ENCODE measurements at regions not wholly inside any gene's neighbourhood (a gene's known extent, or its start where the extent isn't known, plus 50 kb on each side); places are given as distances from the start of the nearest gene placed in this dataset.
"Not testable (repeated sequence)": the region's sequence is repeated elsewhere in the genome, so short reads cannot be mapped to it uniquely, and the experiment has no call there.

GRCh38 chr5:56632939-56633338 lies 182.4 kb upstream of the MAP3K1 start:
- no peak for FAIRE-seq
- no peak for DNase-seq (ENCODE audit: low spot score in 2 of 2)

DNA sequence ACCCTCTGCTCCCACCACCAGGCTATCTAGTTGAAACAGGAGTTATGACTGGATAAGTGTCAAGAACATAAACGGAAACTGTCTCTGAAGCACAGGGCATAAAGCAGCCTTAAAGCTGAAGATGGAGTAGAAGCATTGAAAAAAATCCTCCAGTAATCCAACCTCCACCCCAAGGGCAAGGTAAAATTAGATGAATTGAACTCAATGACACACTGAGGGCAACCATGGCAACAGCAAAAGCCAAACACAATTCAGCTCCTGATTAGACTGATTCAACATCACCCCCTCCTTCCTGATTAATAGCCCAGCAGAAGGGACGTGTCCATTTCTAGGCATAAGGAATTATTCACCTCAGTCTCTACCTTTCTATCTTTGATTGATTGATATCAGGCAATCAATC lies 183.2 kb upstream of the MAP3K1 start:
- FAIRE-seq (no peak), DNase-seq (ENCODE audit: low spot score in 2 of 2) (no peak)

DNA sequence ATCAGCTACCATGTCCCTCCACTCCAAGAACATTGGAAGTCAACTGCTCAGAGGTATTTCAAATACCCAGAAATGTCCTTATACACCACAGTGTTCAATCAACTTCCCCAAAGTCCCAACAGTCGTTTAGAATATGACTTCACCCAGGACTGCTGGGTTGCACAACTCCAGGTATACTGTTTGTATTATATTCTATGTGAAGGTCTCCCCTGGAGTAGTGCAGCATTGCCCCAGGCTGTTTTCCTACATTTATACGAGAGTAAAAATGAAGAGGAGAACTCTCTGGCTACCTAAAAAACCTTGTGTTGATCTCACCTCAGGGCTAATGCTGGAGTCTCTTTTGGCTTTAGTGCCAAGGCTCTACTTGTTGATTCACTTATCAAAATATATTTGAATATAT lies 183.6 kb upstream of the MAP3K1 start:
- FAIRE-seq (no peak), DNase-seq (ENCODE audit: low spot score in 2 of 2) (no peak)

DNA sequence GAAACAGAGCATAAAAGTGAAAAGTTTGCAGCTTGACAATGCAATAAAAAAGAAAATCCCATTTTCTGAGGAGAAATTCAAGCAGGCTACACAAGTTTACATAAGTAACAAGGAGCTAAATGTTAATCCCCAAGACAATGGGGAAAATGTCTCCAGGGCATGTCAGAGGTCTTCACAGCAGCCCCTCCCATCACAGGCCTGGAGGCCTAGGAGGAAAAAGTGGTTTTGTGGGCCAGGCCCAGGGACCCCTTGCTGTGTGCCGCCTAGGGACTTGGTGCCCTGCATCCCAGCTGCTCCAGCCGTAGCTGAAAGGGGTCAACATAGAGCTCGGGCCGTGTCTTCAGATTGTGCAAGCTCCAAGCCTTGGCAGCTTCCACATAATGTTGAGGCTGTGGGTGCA lies 186.7 kb upstream of the MAP3K1 start:
- FAIRE-seq; DNase-seq (ENCODE audit: low spot score in 2 of 2): not testable (repeated sequence)

DNA sequence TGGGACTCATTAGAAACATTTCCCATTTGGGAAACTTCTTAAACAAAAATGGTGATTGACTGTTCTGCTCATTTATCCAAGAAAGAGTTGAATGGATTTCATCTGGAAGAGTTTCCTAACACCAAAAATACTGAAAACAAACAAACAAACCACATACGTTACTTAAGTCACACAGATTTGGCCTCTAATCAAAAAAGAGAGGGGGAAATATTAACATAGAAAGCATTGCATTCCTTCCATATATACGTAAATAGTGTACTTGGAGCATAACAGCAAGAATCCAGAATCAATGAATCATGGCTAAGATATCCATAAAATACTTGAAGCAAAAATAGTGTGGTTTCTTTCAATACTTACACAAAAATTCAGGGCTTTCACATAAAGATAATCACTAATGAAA lies 189.8 kb upstream of the MAP3K1 start:
- FAIRE-seq = no peak

DNA sequence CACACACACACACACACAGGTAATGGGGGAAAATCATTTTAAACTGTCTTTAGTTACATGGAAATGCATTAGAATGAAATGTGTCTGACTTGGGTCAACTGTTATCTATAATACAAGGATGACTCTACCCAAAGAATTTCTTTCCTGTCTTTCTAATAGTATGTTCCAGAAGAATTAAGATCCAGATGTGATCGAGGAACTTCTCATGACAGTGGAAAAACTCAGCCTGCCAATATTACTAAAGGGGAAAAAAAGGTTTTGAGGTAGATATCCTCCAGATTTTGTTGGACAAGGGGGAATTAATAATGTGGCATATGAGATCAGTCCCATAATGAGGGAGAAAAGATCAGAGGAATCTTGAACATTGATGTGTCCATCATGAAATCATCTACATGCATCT lies 190.6 kb upstream of the MAP3K1 start:
- DNase-seq (ENCODE audit: low spot score in 2 of 2) (no peak), FAIRE-seq (no peak)

More for the DNA sequence above, 189.8 kb upstream of the MAP3K1 start:
- no peak for DNase-seq (ENCODE audit: low spot score in 2 of 2)

GRCh38 chr5:56622141-56622540 lies 193.2 kb upstream of the MAP3K1 start:
- FAIRE-seq = no peak

DNA sequence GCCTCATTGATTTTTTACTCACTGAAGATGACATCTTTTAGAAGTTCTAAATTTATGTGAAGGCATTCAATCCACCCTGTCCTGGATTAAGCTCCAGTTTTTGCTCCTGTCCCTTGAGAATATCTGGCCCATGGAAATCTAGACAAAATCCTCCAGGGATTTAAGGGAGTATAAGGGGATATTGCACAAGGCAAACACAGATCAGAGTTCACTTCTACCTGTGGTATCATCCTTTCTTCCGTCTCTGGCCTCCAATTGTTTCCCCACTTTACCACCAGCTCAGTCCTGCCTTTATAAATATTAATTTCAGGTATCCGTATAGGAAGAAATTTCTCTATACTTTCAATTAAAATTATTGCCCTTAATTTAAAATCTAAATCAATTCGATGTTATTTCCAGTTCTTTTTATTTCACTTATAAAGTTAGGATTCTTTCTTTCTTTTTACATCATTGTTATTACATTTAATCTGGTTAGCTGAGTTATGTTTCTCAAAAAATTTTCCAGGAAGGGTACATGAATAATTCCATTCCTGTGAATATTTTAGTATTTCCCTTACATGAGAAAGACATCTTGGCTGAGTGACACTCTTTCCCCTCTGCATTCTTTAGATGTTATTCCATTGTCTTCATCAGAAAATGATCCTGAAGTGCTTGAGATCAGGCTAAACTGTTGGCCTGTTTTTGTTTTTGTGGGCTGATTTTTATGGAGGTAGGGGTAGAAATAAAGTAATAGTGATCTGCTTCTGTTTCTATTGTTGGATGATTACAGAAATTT lies 194.3 kb upstream of the MAP3K1 start:
- FAIRE-seq (no peak), DNase-seq (ENCODE audit: low spot score in 2 of 2) (no peak)

More at GRCh38 chr5:56622141-56622540, 193.2 kb upstream of the MAP3K1 start:
- DNase-seq (ENCODE audit: low spot score in 2 of 2) = no peak

DNA sequence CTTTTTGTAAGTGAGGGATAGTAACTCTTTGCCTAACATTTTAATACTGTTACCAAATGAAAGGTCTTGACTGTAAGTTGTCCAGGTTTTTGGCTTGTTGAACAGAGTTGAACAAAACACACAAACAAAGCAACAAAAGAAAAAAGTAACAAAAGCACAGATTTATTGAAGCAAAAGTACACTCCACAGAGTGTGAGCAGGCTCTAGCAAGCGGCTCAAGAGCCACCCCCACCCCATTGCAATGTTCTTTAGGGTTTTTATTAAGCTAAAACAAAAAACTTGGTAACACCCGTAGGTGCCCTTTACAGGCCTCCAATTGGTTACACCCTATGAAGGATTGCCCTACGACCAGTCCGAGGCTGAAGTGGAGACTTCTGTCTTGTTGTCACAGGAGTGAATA lies 197.4 kb upstream of the MAP3K1 start:
- FAIRE-seq = no peak
- DNase-seq (ENCODE audit: low spot score in 2 of 2) = no peak

DNA sequence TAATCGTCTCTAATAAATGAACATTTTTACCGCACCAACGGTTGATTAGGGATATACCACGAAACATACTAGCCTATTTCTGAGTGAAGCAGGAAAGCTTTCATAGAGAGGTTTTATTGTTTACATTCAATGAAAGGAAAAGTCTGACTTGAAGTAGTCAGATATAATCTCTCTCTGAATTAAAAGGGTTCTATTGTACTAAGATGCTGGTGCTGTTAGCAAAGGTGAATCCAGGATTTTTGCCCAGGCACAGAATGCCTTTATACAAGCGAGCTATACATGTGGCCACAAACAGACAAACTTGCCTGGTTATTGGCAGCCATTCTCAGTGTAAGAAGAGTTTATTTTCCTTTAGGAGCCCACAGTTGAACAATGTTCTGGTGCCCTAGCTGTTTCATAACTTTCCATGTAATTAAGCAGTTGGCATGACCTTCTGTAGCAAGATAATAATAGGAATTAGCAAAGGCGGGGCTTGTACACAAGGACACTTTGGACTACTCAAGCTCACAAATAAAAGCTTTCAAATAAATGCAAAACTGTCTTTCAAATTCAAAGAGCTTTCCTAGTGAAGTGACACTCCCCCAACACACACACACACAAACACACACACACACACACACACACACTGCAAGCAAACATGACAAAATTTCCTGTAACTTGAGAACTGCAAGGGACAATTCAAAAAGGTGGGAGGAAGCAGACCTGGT lies 198.7 kb upstream of the MAP3K1 start:
- no peak for FAIRE-seq

DNA sequence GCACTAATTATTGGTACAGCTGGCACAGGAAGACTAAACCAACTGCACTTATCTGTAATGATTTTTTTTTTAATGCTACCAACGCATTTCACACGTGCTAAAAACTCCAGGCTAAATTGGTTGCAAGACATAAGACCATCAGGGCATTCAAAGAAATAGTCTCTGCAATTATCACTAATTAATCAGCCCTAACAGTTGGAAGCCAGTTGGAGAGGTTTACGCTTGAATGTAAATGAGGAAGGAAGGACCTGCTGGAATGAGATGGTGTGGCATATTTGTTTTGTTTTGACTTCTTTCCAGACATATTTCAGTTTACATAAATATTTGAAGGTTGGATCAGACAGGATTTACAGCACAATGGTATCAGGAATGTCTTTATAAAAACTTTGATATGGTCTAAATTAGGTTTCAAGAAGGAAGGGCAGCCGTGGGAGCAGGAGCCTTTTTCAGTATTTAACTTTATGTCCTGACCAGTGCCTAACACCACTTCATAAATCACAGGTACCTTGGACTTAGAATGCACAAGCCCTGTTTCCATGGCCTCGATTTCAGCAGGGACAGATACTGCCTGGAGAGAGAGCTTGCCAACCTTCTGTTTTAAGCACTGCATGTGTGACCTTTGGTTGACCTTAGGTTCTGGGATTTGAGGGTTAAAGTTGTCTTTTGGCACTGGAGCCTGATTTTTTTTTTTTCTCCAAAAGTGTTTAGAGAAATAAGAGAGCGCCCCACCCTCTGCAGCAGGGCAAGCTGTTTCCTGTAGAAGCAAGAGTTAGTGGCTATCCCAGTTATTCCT lies 199.8 kb upstream of the MAP3K1 start:
- DNase-seq (ENCODE audit: low spot score in 2 of 2) = no peak
- no peak for FAIRE-seq

More for the DNA sequence above, 198.7 kb upstream of the MAP3K1 start:
- no peak for DNase-seq (ENCODE audit: low spot score in 2 of 2)

DNA sequence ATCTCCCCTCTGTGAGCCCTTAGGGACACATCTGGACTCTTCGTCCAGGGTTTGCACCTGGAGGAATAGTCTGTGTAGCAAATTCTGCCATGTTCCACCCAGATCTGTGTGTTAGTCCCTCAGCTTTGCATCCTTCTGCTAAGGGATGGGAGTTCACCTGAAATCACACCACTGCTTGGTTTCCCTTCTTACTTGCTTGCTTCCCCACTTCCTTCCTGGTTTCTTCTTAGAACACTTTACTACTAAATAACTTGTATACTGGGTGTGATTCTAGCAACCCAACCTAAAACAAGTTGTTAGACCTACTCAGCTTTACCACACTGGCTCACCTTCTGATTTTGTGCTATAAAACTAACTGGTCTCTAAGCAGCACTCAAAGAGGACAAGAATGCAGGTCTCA lies 202.6 kb upstream of the MAP3K1 start:
- FAIRE-seq = no peak

GRCh38 chr5:56612353-56612752 lies 203.0 kb upstream of the MAP3K1 start:
- DNase-seq (ENCODE audit: low spot score in 2 of 2) = no peak
- FAIRE-seq = no peak

More for the DNA sequence above, 202.6 kb upstream of the MAP3K1 start:
- DNase-seq (ENCODE audit: low spot score in 2 of 2) = no peak

- no peak for DNase-seq (ENCODE audit: low spot score in 2 of 2)
- FAIRE-seq = no peak
Measured at GRCh38 chr5:56610093-56610698, 205.2 kb upstream of the MAP3K1 start.

GRCh38 chr5:56608217-56608925 lies 207.0 kb upstream of the MAP3K1 start:
- DNase-seq (ENCODE audit: low spot score in 2 of 2) (no peak), FAIRE-seq (no peak)

DNA sequence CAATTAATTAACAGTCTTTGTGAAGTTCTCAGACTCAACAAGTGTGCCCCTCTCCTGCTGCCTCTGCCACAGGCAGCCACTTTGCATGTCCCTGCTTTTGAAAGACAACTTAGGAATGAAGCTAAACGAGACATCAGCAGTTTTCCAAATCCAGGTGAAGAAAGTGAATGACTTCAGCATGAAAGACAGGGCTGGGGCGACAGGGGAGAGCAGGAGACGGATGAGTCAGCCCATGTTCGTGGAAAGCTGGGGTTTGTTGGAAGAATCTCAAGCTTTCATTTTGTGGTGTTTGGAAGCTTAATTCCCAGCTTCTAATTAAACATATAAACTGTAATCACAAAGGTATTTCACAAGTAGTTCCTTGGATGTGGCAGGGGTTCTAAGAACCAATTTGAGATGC lies 207.8 kb upstream of the MAP3K1 start:
- no peak for DNase-seq (ENCODE audit: low spot score in 2 of 2)
- no peak for FAIRE-seq

- DNase-seq (ENCODE audit: low spot score in 2 of 2) (no peak), FAIRE-seq (no peak)
Measured at GRCh38 chr5:56607074-56607473, 208.3 kb upstream of the MAP3K1 start.

GRCh38 chr5:56606192-56606591 lies 209.2 kb upstream of the MAP3K1 start:
- DNase-seq (ENCODE audit: low spot score in 2 of 2) = no peak
- no peak for FAIRE-seq

DNA sequence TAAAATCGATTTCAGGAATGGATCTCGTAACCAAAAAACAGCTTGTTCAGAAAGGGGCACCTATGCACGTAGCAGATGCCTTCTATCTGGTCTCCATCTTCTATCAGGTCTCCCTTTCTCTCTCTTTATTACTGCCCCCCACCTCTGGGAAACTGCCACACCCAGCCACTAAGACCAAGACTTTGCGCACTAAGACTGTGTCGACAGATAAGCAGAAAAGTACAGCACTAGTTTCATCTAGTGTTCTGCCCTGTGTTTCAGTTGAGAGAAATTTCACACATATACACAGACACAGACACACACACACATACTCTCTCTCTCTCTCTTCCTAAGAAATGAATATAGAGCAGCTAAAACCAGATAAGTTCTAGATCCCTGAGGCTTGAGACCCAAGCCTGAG lies 210.1 kb upstream of the MAP3K1 start:
- FAIRE-seq = no peak
- DNase-seq (ENCODE audit: low spot score in 2 of 2) = no peak

DNA sequence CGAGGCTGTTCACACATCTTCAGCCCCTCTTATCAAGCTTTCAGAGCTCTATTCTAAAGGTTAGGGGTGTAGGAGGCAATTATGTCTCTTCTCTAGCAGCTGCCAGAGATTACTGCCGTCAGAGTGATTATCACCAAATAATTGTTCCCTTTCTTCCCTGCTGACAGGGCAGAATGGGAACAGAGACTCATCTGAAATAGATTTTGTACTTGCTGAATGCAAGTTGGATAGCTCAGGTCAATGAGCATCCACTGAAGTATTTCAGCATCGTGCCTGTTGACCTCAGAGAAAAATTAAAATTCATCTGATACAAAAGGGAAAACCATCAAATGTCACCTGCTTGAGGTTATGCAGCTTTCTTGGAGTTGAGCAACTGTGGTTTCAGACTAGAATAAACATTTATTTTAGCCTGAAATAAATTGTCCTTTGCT lies 213.7 kb upstream of the MAP3K1 start:
- FAIRE-seq (no peak), DNase-seq (ENCODE audit: low spot score in 2 of 2) (no peak)
